Cardiac fibroblast (primary cell): ENCODE measurements at regions not wholly inside any gene's neighbourhood (a gene's known extent, or its start where the extent isn't known, plus 50 kb on each side); places are given as distances from the start of the nearest gene placed in this dataset.

ENCODE experiments used
- DNase-seq, 2 donors: peaks; one replicate each; pipeline versions ENCODE4 v3.0.0 to v3.0.0-alpha.2; 2010; ENCODE audit warnings: low read depth in 2 of 2
- H3K4me3 ChIP-seq, 2 donors: replicated peaks in 1 of 2; 1 replicate in 1 of 2; 2 replicates in 1 of 2; pipeline ENCODE4 v1.5.1; 2011; ENCODE audit warnings: low read depth in 2 of 2, low read length in 2 of 2, mild to moderate bottlenecking in 2 of 2, moderate library complexity in 1 of 2
- CTCF ChIP-seq: IDR thresholded peaks from one replicate; pipeline ENCODE4 v1.5.1; 2011; ENCODE audit warnings: low read depth, mild to moderate bottlenecking, low read length, inconsistent platforms

GRCh38 chr1:213684454-213684853 lies 303.3 kb upstream of the PROX1 start:
- no peak overlapping the region for H3K4me3 ChIP-seq
- no peak for TF ChIP-seq CTCF
- no peak for DNase-seq

GRCh38 chr1:213685992-213686582 lies 301.7 kb upstream of the PROX1 start:
- no peak for DNase-seq
- H3K4me3 ChIP-seq: no peak overlapping the region
- no peak for TF ChIP-seq CTCF

- no peak for TF ChIP-seq CTCF
- DNase-seq: no peak
These were observed 300.8 kb upstream of the PROX1 start for GRCh38 chr1:213686983-213687382.

GRCh38 chr1:213687832-213688231 lies 299.9 kb upstream of the PROX1 start:
- no peak overlapping the region for H3K4me3 ChIP-seq
- no peak for TF ChIP-seq CTCF
- no peak for DNase-seq

More at GRCh38 chr1:213686983-213687382, 300.8 kb upstream of the PROX1 start:
- no peak overlapping the region for H3K4me3 ChIP-seq

GRCh38 chr1:213688655-213689054 lies 299.1 kb upstream of the PROX1 start:
- no peak for DNase-seq
- no peak overlapping the region for H3K4me3 ChIP-seq
- TF ChIP-seq CTCF: no peak

GRCh38 chr1:213689260-213689659 lies 298.5 kb upstream of the PROX1 start:
- TF ChIP-seq CTCF: no peak
- DNase-seq: no peak
- H3K4me3 ChIP-seq: no peak overlapping the region

GRCh38 chr1:213690341-213690917 lies 297.3 kb upstream of the PROX1 start:
- no peak for DNase-seq
- no peak for TF ChIP-seq CTCF
- H3K4me3 ChIP-seq: no peak overlapping the region
